ENCODE measurements at regions not wholly inside any gene's neighbourhood (a gene's known extent, or its start where the extent isn't known, plus 50 kb on each side); places are given as distances from the start of the nearest gene placed in this dataset.

DNA sequence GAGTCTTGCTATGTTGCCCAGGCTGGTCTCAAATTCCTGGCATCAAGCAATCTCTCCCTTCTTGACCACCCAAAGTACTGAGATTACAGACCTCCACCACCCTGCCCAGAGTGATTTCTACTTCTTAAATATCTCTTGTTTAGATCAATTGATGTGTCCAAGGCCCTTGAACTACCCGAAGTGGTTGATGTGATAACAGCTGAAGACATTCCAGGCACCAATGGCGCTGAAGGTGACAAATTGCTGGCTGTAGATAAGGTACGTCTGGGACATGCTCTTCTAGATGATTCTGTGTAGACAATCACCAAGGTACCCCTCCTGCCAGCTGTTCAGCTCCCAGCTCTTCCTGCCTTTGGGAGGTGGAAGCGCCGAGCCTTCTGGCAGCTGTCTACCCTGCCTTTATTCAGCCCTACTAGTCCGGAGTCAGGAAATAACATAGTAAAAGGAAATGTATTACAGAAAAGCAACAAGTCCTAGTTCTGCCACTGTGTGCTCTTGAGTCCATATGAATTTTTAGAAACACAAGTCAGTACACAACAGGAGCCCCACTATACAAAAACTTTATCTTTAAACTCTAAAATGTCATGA is 61.3 kb upstream of the BZW1 start:
- no peaks in the 10 kb centered on the region for H3K27me3 ChIP-seq (ENCODE audit: control insufficient read depth in 1 of 2, insufficient read depth in 2 of 2, low read length in 2 of 2)
- WGBS, 2 donors: 80 to 83% methylated on average over 6 of the region's 6 CpGs
- no peak overlapping the region for H3K27ac ChIP-seq (ENCODE audit: low read depth in 2 of 2, low read length in 1 of 2)
- H3K36me3 ChIP-seq (ENCODE audit: control insufficient read depth in 2 of 2, insufficient read depth in 2 of 2, low read length in 1 of 2): no peaks in the 10 kb centered on the region
- no peak overlapping the region for H3K4me3 ChIP-seq (ENCODE audit: low read depth in 1 of 2, low read length in 2 of 2)
- H3K9me3 ChIP-seq (ENCODE audit: control insufficient read depth in 2 of 2, insufficient read depth in 1 of 2, low read depth in 1 of 2, low read length in 1 of 2): no peaks in the 10 kb centered on the region
- H3K4me1 ChIP-seq (ENCODE audit: control insufficient read depth in 2 of 2, insufficient read depth in 2 of 2, low read length in 1 of 2): no peaks in the 10 kb centered on the region

- Histone ChIP-seq H3K4me1 (ENCODE audit: control insufficient read depth in 2 of 2, insufficient read depth in 2 of 2, low read length in 1 of 2) (peaks cover 0 to under 1% of the 10 kb centered on the region in 2 donors), H3K27ac (ENCODE audit: low read depth in 2 of 2, low read length in 1 of 2) (no peak overlapping the region), H3K4me3 (ENCODE audit: low read depth in 1 of 2, low read length in 2 of 2) (no peak overlapping the region), H3K9me3 (ENCODE audit: control insufficient read depth in 2 of 2, insufficient read depth in 1 of 2, low read depth in 1 of 2, low read length in 1 of 2) (no peaks in the 10 kb centered on the region), H3K36me3 (ENCODE audit: control insufficient read depth in 2 of 2, insufficient read depth in 2 of 2, low read length in 1 of 2) (no peaks in the 10 kb centered on the region), H3K27me3 (ENCODE audit: control insufficient read depth in 1 of 2, insufficient read depth in 2 of 2, low read length in 2 of 2) (no peaks in the 10 kb centered on the region)
- WGBS, 2 donors: 66 to 73% methylated on average over 2 of the region's 2 CpGs
These were observed 59.9 kb upstream of the BZW1 start for GRCh38 chr2:200751786-200752185.

DNA sequence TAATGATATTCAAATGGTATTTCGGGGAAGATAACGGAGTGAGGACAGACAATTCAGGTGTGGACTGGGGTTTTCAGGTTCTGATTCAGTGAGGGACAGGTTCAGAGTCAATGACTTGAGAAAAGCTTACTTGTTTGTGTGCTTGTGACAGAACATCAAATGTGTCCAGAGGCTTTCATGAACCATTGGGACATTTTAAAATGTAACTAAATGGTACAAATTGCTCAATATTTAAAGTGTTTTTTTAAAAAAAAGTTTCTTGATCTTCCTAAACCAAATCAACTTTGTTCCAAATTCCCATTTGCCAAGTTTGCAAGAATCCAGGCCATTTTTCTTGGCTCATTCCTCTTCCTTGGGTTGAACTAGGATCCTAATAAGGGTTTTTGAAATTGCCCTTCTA is 59.4 kb upstream of the BZW1 start:
- Histone ChIP-seq H3K27me3 (ENCODE audit: control insufficient read depth in 1 of 2, insufficient read depth in 2 of 2, low read length in 2 of 2) (no peaks in the 10 kb centered on the region), H3K36me3 (ENCODE audit: control insufficient read depth in 2 of 2, insufficient read depth in 2 of 2, low read length in 1 of 2) (no peaks in the 10 kb centered on the region), H3K4me3 (ENCODE audit: low read depth in 1 of 2, low read length in 2 of 2) (no peak overlapping the region), H3K4me1 (ENCODE audit: control insufficient read depth in 2 of 2, insufficient read depth in 2 of 2, low read length in 1 of 2) (peaks cover 0 to 3% of the 10 kb centered on the region in 2 donors), H3K27ac (ENCODE audit: low read depth in 2 of 2, low read length in 1 of 2) (no peak overlapping the region), H3K9me3 (ENCODE audit: control insufficient read depth in 2 of 2, insufficient read depth in 1 of 2, low read depth in 1 of 2, low read length in 1 of 2) (no peaks in the 10 kb centered on the region)
- WGBS, 2 donors: 94 to 97% methylated on average over 2 of the region's 2 CpGs

GRCh38 chr2:200752835-200753234 is 58.9 kb upstream of the BZW1 start:
- no peaks in the 10 kb centered on the region for H3K9me3 ChIP-seq (ENCODE audit: control insufficient read depth in 2 of 2, insufficient read depth in 1 of 2, low read depth in 1 of 2, low read length in 1 of 2)
- peaks cover 0 to 3% of the 10 kb centered on the region in 2 donors for H3K4me1 ChIP-seq (ENCODE audit: control insufficient read depth in 2 of 2, insufficient read depth in 2 of 2, low read length in 1 of 2)
- no peak overlapping the region for H3K27ac ChIP-seq (ENCODE audit: low read depth in 2 of 2, low read length in 1 of 2)
- H3K27me3 ChIP-seq (ENCODE audit: control insufficient read depth in 1 of 2, insufficient read depth in 2 of 2, low read length in 2 of 2): no peaks in the 10 kb centered on the region
- H3K4me3 ChIP-seq (ENCODE audit: low read depth in 1 of 2, low read length in 2 of 2): no peak overlapping the region
- no peaks in the 10 kb centered on the region for H3K36me3 ChIP-seq (ENCODE audit: control insufficient read depth in 2 of 2, insufficient read depth in 2 of 2, low read length in 1 of 2)
- 78 to 89% methylated on average over 1 of the region's 1 CpG for WGBS, 2 donors

DNA sequence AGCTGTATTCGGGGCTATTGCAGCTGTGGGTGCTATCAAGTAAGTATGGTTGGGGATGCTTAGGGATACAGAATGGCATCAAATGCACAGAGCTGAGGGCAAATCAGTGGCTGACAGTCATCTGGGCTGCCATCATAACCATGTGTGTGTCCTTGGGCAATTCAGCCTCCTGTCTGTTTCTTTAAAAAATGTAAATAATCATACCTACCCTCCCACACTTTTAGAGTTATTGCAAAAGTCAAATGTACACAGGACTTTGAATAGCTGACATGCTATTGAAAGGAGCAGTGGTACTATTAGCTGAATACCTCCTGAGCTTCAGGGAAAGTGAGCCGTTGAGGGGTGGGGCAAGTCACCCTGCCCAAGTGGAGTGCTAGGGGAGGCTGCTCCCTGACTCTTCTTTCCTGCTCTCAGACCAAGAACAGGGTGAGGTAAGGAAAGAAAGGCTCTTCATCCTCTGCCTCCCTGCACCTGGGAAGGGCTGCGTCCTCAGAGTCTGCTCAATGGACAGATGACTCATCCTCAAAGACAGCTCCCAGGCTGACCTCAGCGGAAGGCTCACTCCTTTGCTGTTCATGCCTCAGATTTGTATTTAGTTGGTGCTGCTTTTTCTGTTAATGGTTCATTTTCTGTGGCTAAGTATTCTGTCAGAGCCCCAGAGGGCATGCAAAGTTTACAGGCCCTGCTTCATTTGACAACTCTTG is 54.9 kb upstream of the BZW1 start:
- Histone ChIP-seq H3K4me3 (ENCODE audit: low read depth in 1 of 2, low read length in 2 of 2) (no peak overlapping the region), H3K9me3 (ENCODE audit: control insufficient read depth in 2 of 2, insufficient read depth in 1 of 2, low read depth in 1 of 2, low read length in 1 of 2) (no peaks in the 10 kb centered on the region), H3K27me3 (ENCODE audit: control insufficient read depth in 1 of 2, insufficient read depth in 2 of 2, low read length in 2 of 2) (no peaks in the 10 kb centered on the region), H3K36me3 (ENCODE audit: control insufficient read depth in 2 of 2, insufficient read depth in 2 of 2, low read length in 1 of 2) (no peaks in the 10 kb centered on the region), H3K27ac (ENCODE audit: low read depth in 2 of 2, low read length in 1 of 2) (peak overlapping the region in 1 of 2 donors; percentile 48), H3K4me1 (ENCODE audit: control insufficient read depth in 2 of 2, insufficient read depth in 2 of 2, low read length in 1 of 2) (peaks cover 0 to 3% of the 10 kb centered on the region in 2 donors)
- WGBS, 2 donors: 46 to 60% methylated on average over 4 of the region's 4 CpGs

GRCh38 chr2:200757399-200757798 is 54.3 kb upstream of the BZW1 start:
- no peak overlapping the region for H3K27ac ChIP-seq (ENCODE audit: low read depth in 2 of 2, low read length in 1 of 2)
- no peaks in the 10 kb centered on the region for H3K36me3 ChIP-seq (ENCODE audit: control insufficient read depth in 2 of 2, insufficient read depth in 2 of 2, low read length in 1 of 2)

GRCh38 chr2:200758341-200758740 is 53.4 kb upstream of the BZW1 start:
- Histone ChIP-seq H3K4me3 (ENCODE audit: low read depth in 1 of 2, low read length in 2 of 2) (no peak overlapping the region), H3K27me3 (ENCODE audit: control insufficient read depth in 1 of 2, insufficient read depth in 2 of 2, low read length in 2 of 2) (no peaks in the 10 kb centered on the region), H3K9me3 (ENCODE audit: control insufficient read depth in 2 of 2, insufficient read depth in 1 of 2, low read depth in 1 of 2, low read length in 1 of 2) (no peaks in the 10 kb centered on the region), H3K36me3 (ENCODE audit: control insufficient read depth in 2 of 2, insufficient read depth in 2 of 2, low read length in 1 of 2) (no peaks in the 10 kb centered on the region), H3K27ac (ENCODE audit: low read depth in 2 of 2, low read length in 1 of 2) (no peak overlapping the region), H3K4me1 (ENCODE audit: control insufficient read depth in 2 of 2, insufficient read depth in 2 of 2, low read length in 1 of 2) (peaks cover 0 to 3% of the 10 kb centered on the region in 2 donors)
- WGBS, 2 donors: 82 to 91% methylated on average over 4 of the region's 4 CpGs

More at GRCh38 chr2:200757399-200757798, 54.3 kb upstream of the BZW1 start:
- 64 to 76% methylated on average over 4 of the region's 4 CpGs for WGBS, 2 donors
- H3K27me3 ChIP-seq (ENCODE audit: control insufficient read depth in 1 of 2, insufficient read depth in 2 of 2, low read length in 2 of 2): no peaks in the 10 kb centered on the region
- no peaks in the 10 kb centered on the region for H3K9me3 ChIP-seq (ENCODE audit: control insufficient read depth in 2 of 2, insufficient read depth in 1 of 2, low read depth in 1 of 2, low read length in 1 of 2)
- H3K4me1 ChIP-seq (ENCODE audit: control insufficient read depth in 2 of 2, insufficient read depth in 2 of 2, low read length in 1 of 2): peaks cover 0 to 3% of the 10 kb centered on the region in 2 donors
- H3K4me3 ChIP-seq (ENCODE audit: low read depth in 1 of 2, low read length in 2 of 2): no peak overlapping the region

DNA sequence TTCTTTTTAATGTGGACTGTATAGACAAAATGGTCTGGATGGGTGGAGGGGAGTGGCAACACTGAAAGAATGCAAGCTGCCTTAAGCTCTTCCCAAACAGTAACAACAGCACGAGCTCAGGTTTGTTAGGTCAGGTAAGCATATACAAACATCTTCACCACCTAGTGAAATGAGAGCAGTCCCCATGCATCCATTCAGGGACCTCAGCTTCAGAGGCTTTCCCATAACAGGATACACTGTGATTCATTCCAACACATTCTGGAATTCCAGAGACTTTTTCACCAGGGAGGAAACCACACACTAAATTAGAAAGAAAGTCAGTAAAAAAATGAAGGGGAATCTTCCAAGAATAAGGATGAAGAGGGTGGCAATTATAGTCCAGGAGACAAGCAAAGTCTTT is 50.4 kb upstream of the BZW1 start:
- no peak overlapping the region for H3K27ac ChIP-seq (ENCODE audit: low read depth in 2 of 2, low read length in 1 of 2)
- WGBS, 2 donors: 38 to 50% methylated on average over 1 of the region's 1 CpG
- peaks cover 0 to 7% of the 10 kb centered on the region in 2 donors for H3K4me1 ChIP-seq (ENCODE audit: control insufficient read depth in 2 of 2, insufficient read depth in 2 of 2, low read length in 1 of 2)
- no peaks in the 10 kb centered on the region for H3K36me3 ChIP-seq (ENCODE audit: control insufficient read depth in 2 of 2, insufficient read depth in 2 of 2, low read length in 1 of 2)
- no peaks in the 10 kb centered on the region for H3K9me3 ChIP-seq (ENCODE audit: control insufficient read depth in 2 of 2, insufficient read depth in 1 of 2, low read depth in 1 of 2, low read length in 1 of 2)
- H3K4me3 ChIP-seq (ENCODE audit: low read depth in 1 of 2, low read length in 2 of 2): no peak overlapping the region
- H3K27me3 ChIP-seq (ENCODE audit: control insufficient read depth in 1 of 2, insufficient read depth in 2 of 2, low read length in 2 of 2): no peaks in the 10 kb centered on the region

All from esophagus (tissue), 2 donors.